SKM-1 (cell line): ENCODE measurements at regions not wholly inside any gene's neighbourhood (a gene's known extent, or its start where the extent isn't known, plus 50 kb on each side); places are given as distances from the start of the nearest gene placed in this dataset.

Experiments
- DNase-seq: peaks from one replicate; lab custom pipeline; 2025; ENCODE audit not compliant: unreplicated experiment; lab: John Stamatoyannopoulos, UW

- no peak for DNase-seq
Measured at GRCh38 chr2:100193291-100193710, 50.9 kb upstream of the AFF3 start.

GRCh38 chr2:100192825-100193224, 50.4 kb upstream of the AFF3 start:
- no peak for DNase-seq

- no peak for DNase-seq
Measured at GRCh38 chr2:100192300-100192699, 49.9 kb upstream of the AFF3 start.
